ENCODE measurements at regions not wholly inside any gene's neighbourhood (a gene's known extent, or its start where the extent isn't known, plus 50 kb on each side); places are given as distances from the start of the nearest gene placed in this dataset.

- Histone ChIP-seq H3K36me3 (ENCODE audit: insufficient read depth, low read length) (no peaks in the 10 kb centered on the region), H3K4me2 (ENCODE audit: low read length) (no peak overlapping the region), H3K79me2 (ENCODE audit: insufficient read depth, low read length) (no peaks in the 10 kb centered on the region), H3K4me3 (ENCODE audit: insufficient read depth, low read depth, low read length) (no peak overlapping the region), H3K4me1 (ENCODE audit: insufficient read depth, low read length) (no peaks in the 10 kb centered on the region), H3K9me3 (ENCODE audit: insufficient read depth, low read depth, low read length) (no peaks in the 10 kb centered on the region), H4K20me1 (ENCODE audit: insufficient read depth, low read length) (no peaks in the 10 kb centered on the region), H3K27ac (ENCODE audit: low read depth, low read length) (no peak overlapping the region), H3K9ac (ENCODE audit: low read length) (no peak overlapping the region), H3K27me3 (ENCODE audit: insufficient read depth, low read length) (no peaks in the 10 kb centered on the region), H2AFZ (ENCODE audit: low read depth, low read length) (no peak overlapping the region)
- no peak for FAIRE-seq
- DNase-seq (ENCODE audit: low read depth), result no peak
- Mint-ChIP-seq H3K36me3 (ENCODE audit: low read depth, unreplicated experiment) (no peaks in the 10 kb centered on the region), H3K4me1 (ENCODE audit: low read depth, unreplicated experiment) (peaks cover 4% of the 10 kb centered on the region), H3K27ac (ENCODE audit: unreplicated experiment) (no peak overlapping the region), H3K4me3 (ENCODE audit: unreplicated experiment) (no peak overlapping the region), H3K27me3 (ENCODE audit: low read depth, unreplicated experiment) (no peaks in the 10 kb centered on the region), H3K9me3 (ENCODE audit: unreplicated experiment) (no peaks in the 10 kb centered on the region)
- no peak for TF ChIP-seq CTCF (IDR thresholded peaks at IDR 0.05; ENCODE audit: insufficient read depth, low read depth, low read length)
- TF ChIP-seq EZH2 (IDR thresholded peaks at IDR 0.05; ENCODE audit: insufficient read depth, low read length), result no peak
Measured at GRCh38 chr13:97742084-97742483, 211.4 kb upstream of the IPO5 start.

GRCh38 chr13:97743938-97744337, 209.5 kb upstream of the IPO5 start:
- TF ChIP-seq CTCF (IDR thresholded peaks at IDR 0.05; ENCODE audit: insufficient read depth, low read depth, low read length), result no peak
- TF ChIP-seq EZH2 (IDR thresholded peaks at IDR 0.05; ENCODE audit: insufficient read depth, low read length), result no peak
- Mint-ChIP-seq H3K4me3 (ENCODE audit: unreplicated experiment) (no peak overlapping the region), H3K36me3 (ENCODE audit: low read depth, unreplicated experiment) (no peaks in the 10 kb centered on the region), H3K9me3 (ENCODE audit: unreplicated experiment) (peaks cover 8% of the 10 kb centered on the region), H3K27ac (ENCODE audit: unreplicated experiment) (no peak overlapping the region), H3K27me3 (ENCODE audit: low read depth, unreplicated experiment) (no peaks in the 10 kb centered on the region), H3K4me1 (ENCODE audit: low read depth, unreplicated experiment) (peaks cover 4% of the 10 kb centered on the region)
- H3K9me3 ChIP-seq (ENCODE audit: insufficient read depth, low read depth, low read length), result no peaks in the 10 kb centered on the region
- no peak overlapping the region for H3K4me2 ChIP-seq (ENCODE audit: low read length)
- no peaks in the 10 kb centered on the region for H3K79me2 ChIP-seq (ENCODE audit: insufficient read depth, low read length)
- no peaks in the 10 kb centered on the region for H4K20me1 ChIP-seq (ENCODE audit: insufficient read depth, low read length)
- no peaks in the 10 kb centered on the region for H3K4me1 ChIP-seq (ENCODE audit: insufficient read depth, low read length)
- no peak overlapping the region for H3K27ac ChIP-seq (ENCODE audit: low read depth, low read length)
- H2AFZ ChIP-seq (ENCODE audit: low read depth, low read length), result no peak overlapping the region
- FAIRE-seq (no peak), DNase-seq (ENCODE audit: low read depth) (no peak)
- no peaks in the 10 kb centered on the region for H3K36me3 ChIP-seq (ENCODE audit: insufficient read depth, low read length)
- H3K4me3 ChIP-seq (ENCODE audit: insufficient read depth, low read depth, low read length), result no peak overlapping the region
- H3K9ac ChIP-seq (ENCODE audit: low read length), result no peak overlapping the region
- no peaks in the 10 kb centered on the region for H3K27me3 ChIP-seq (ENCODE audit: insufficient read depth, low read length)

GRCh38 chr13:97746649-97747048, 206.8 kb upstream of the IPO5 start:
- no peaks in the 10 kb centered on the region for H3K27me3 ChIP-seq (ENCODE audit: insufficient read depth, low read length)
- no peak overlapping the region for H2AFZ ChIP-seq (ENCODE audit: low read depth, low read length)
- no peak overlapping the region for H3K4me2 ChIP-seq (ENCODE audit: low read length)
- no peaks in the 10 kb centered on the region for H4K20me1 ChIP-seq (ENCODE audit: insufficient read depth, low read length)
- TF ChIP-seq EZH2 (IDR thresholded peaks at IDR 0.05; ENCODE audit: insufficient read depth, low read length) (no peak), CTCF (IDR thresholded peaks at IDR 0.05; ENCODE audit: insufficient read depth, low read depth, low read length) (no peak)
- no peaks in the 10 kb centered on the region for H3K36me3 ChIP-seq (ENCODE audit: insufficient read depth, low read length)
- H3K9me3 ChIP-seq (ENCODE audit: insufficient read depth, low read depth, low read length), result no peaks in the 10 kb centered on the region
- no peak overlapping the region for H3K9ac ChIP-seq (ENCODE audit: low read length)
- Mint-ChIP-seq H3K27me3 (ENCODE audit: low read depth, unreplicated experiment) (no peaks in the 10 kb centered on the region), H3K9me3 (ENCODE audit: unreplicated experiment) (peaks cover 12% of the 10 kb centered on the region), H3K36me3 (ENCODE audit: low read depth, unreplicated experiment) (no peaks in the 10 kb centered on the region), H3K27ac (ENCODE audit: unreplicated experiment) (no peak overlapping the region), H3K4me3 (ENCODE audit: unreplicated experiment) (no peak overlapping the region), H3K4me1 (ENCODE audit: low read depth, unreplicated experiment) (peaks cover 13% of the 10 kb centered on the region)
- H3K27ac ChIP-seq (ENCODE audit: low read depth, low read length), result no peak overlapping the region
- H3K79me2 ChIP-seq (ENCODE audit: insufficient read depth, low read length), result no peaks in the 10 kb centered on the region
- FAIRE-seq (no peak), DNase-seq (ENCODE audit: low read depth) (no peak)
- H3K4me3 ChIP-seq (ENCODE audit: insufficient read depth, low read depth, low read length), result no peak overlapping the region
- H3K4me1 ChIP-seq (ENCODE audit: insufficient read depth, low read length), result no peaks in the 10 kb centered on the region
